ENCODE measurements at regions not wholly inside any gene's neighbourhood (a gene's known extent, or its start where the extent isn't known, plus 50 kb on each side); places are given as distances from the start of the nearest gene placed in this dataset.

- no peak for DNase-seq (ENCODE audit: low read depth in 2 of 2)
These were observed 49.8 kb upstream of the GJA8 start for GRCh38 chr1:147852706-147853225.
